HUES48 (cell line): ENCODE measurements at regions not wholly inside any gene's neighbourhood (a gene's known extent, or its start where the extent isn't known, plus 50 kb on each side); places are given as distances from the start of the nearest gene placed in this dataset.
"Not testable (repeated sequence)": the region's sequence is repeated elsewhere in the genome, so short reads cannot be mapped to it uniquely, and the experiment has no call there.

ENCODE experiments used
- H3K27ac ChIP-seq: one replicate; pipeline ENCODE4 v1.7.0; 2013; ENCODE audit warnings: low read depth, low read length, inconsistent platforms
- H3K27me3 ChIP-seq: 2 replicates; pipeline ENCODE4 v1.6.1; 2013; ENCODE audit warnings: mild to moderate bottlenecking, low read length; ENCODE audit not compliant: control insufficient read depth, insufficient read depth
- H3K36me3 ChIP-seq: 2 replicates; pipeline ENCODE4 v1.6.1; 2013; ENCODE audit warnings: low read length; ENCODE audit not compliant: control insufficient read depth, insufficient read depth
- H3K4me1 ChIP-seq: 2 replicates; pipeline ENCODE4 v1.6.1; 2013; ENCODE audit warnings: mild to moderate bottlenecking, low read length; ENCODE audit not compliant: control insufficient read depth, insufficient read depth
- H3K4me3 ChIP-seq: 2 replicates; pipeline ENCODE4 v1.5.1; 2013; ENCODE audit warnings: mild to moderate bottlenecking, low read depth, low read length
- H3K9ac ChIP-seq: 2 replicates; pipeline ENCODE4 v1.6.1; 2013; ENCODE audit warnings: mild to moderate bottlenecking, low read depth, low read length, moderate library complexity
- H3K9me3 ChIP-seq: 2 replicates; pipeline ENCODE4 v1.6.1; 2013; ENCODE audit warnings: low read length; ENCODE audit not compliant: control insufficient read depth, insufficient read depth

DNA sequence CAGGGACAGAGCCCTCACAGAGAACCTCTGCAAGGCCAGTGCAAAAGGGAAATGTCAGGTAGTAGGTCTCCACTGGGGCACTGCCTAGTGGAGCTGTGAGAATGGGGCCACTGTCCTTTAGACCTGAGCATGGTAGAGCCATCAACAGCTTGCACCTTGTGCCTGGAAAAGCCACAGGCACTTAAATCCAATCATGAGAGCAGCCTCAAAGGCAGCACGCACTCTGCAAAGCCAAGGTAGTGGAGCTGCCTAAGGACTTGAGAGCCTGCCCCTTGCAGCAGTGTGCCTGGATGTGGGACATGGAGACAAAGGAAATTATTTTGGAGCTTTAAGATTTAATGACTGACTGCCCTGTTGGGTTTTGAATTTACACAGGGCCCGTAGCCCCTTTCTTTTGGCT lies 918.5 kb upstream of the POT1 start:
- no peak overlapping the region for H3K4me3 ChIP-seq
- no peaks in the 10 kb centered on the region for H3K27me3 ChIP-seq
- H3K9me3 ChIP-seq: peaks cover 14% of the 10 kb centered on the region
- H3K27ac ChIP-seq: peak overlapping the region; percentile 44
- H3K36me3 ChIP-seq: no peaks in the 10 kb centered on the region
- peak overlapping the region; percentile 9; the same call in 1 of the 2 replicates for H3K9ac ChIP-seq
- H3K4me1 ChIP-seq: peaks cover 8% of the 10 kb centered on the region

DNA sequence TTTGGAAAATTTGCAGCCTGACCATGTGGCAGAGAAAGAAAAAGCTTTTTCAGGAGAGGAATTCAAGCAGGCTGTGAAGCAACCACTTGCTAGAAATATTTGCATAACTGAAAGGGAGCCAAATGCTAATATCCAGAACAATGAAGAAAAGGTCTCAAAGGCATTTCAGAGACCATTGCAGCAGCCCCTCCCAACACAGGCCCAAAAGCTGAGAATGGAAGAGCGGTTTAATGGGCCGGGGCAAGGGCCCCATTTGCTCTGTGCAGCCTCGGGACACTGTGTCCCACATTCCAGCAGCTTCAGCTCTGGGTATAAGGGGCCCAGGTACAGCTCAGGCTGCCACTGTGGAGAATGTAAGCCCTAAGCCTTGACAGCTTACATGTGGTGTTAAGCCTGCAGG lies 918.1 kb upstream of the POT1 start:
- Histone ChIP-seq H3K9ac (peak overlapping the region; percentile 9; the same call in 1 of the 2 replicates), H3K4me3 (no peak overlapping the region), H3K27ac (peak overlapping the region; percentile 68), H3K27me3 (no peaks in the 10 kb centered on the region), H3K4me1 (peaks cover 8% of the 10 kb centered on the region), H3K9me3 (peaks cover 14% of the 10 kb centered on the region), H3K36me3 (no peaks in the 10 kb centered on the region)

DNA sequence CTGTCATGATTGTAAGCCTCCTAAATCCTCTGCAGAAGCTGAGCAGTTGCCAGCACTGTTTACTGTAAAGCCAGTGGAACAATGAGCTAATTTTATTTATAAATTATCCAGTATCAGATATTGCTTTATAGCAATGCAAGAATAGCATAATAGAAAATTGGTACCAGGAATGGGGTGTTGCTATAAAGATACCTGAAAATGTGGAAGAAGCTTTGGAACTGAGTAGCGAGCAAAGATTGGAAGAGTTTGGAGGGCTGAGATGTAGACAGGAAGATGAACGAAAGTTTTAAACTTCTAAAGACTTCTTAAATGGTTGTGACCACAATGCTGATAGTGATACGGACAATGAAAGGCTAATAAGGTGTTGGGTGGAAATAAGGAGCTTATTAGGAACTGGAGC lies 917.4 kb upstream of the POT1 start:
- no peaks in the 10 kb centered on the region for H3K36me3 ChIP-seq
- H3K27me3 ChIP-seq: no peaks in the 10 kb centered on the region
- H3K4me1 ChIP-seq: peaks cover 8% of the 10 kb centered on the region
- no peak overlapping the region; the same call in 1 of the 2 replicates for H3K9ac ChIP-seq
- H3K27ac ChIP-seq: peak overlapping the region; percentile 68
- H3K9me3 ChIP-seq: peaks cover 14% of the 10 kb centered on the region
- no peak overlapping the region for H3K4me3 ChIP-seq

DNA sequence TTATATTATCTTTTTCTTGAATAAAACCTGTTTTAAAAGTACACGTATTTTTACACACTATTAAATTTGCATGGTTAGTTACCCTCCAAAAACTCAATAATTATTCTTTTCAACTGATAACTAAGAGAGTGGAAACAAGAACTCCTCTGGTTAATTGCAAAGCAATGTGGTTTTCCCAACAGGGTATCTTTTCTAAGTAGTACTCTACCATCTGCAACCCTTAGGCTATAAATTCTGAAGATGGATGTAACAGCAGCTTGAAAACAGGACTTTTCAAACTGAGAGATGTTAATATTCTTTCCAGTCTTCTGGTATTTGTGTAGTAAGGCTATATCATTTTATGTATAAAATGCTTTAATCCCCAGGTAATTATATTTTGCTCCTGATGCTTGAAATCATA lies 916.1 kb upstream of the POT1 start:
- H3K9me3 ChIP-seq: peaks cover 14% of the 10 kb centered on the region
- no peak overlapping the region for H3K27ac ChIP-seq
- H3K9ac ChIP-seq: no peak overlapping the region
- H3K4me3 ChIP-seq: no peak overlapping the region
- H3K4me1 ChIP-seq: peaks cover 8% of the 10 kb centered on the region
- H3K27me3 ChIP-seq: no peaks in the 10 kb centered on the region
- no peaks in the 10 kb centered on the region for H3K36me3 ChIP-seq

DNA sequence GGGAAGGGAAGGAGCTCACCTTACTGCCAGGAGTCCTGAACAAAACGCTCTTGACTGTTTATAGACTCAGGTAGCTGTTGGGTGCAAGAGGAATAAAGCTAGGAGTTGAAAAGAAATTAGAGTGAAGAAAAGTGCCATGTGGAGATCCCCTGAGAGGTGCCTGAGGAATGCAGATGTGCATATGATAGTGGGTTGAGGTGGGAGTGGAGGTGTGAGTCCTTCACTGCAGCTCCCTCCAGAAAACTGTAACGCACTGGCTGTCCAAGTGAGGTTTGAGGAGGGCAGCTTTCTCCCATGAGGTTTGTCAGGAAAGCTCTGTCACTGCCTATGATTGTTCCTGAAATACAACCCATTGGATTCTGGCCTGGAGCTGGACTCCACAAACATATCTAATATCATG lies 904.8 kb upstream of the POT1 start:
- Histone ChIP-seq H3K27me3 (no peaks in the 10 kb centered on the region), H3K36me3 (no peaks in the 10 kb centered on the region), H3K4me3 (no peak overlapping the region), H3K27ac (no peak overlapping the region), H3K9me3 (peaks cover 5% of the 10 kb centered on the region; the same call in 1 of the 2 replicates), H3K4me1 (no peaks in the 10 kb centered on the region), H3K9ac (no peak overlapping the region)

DNA sequence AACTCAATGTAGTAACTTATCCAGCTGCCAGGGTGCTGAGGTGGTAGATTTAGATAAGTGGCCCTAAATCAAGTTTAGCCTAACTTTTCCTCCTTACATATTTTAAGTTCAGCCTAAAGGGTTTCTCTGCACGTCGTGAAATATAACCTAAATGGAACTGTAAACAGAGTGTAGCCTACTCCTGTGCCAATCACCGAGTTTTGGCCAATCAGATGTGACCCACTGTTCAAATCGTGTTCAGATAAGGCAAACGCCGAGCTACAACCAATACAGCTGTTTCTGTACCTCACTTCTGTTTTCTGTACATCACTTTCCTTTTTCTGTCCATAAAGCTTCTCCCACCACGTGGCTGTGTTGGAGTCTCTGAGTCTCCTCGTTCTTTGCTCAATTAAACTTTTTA lies 904.2 kb upstream of the POT1 start:
- no peaks in the 10 kb centered on the region for H3K4me1 ChIP-seq
- no peak overlapping the region for H3K4me3 ChIP-seq
- H3K27ac ChIP-seq: no peak overlapping the region
- H3K9me3 ChIP-seq: peaks cover 6% of the 10 kb centered on the region
- H3K27me3 ChIP-seq: no peaks in the 10 kb centered on the region
- no peaks in the 10 kb centered on the region for H3K36me3 ChIP-seq
- no peak overlapping the region for H3K9ac ChIP-seq

DNA sequence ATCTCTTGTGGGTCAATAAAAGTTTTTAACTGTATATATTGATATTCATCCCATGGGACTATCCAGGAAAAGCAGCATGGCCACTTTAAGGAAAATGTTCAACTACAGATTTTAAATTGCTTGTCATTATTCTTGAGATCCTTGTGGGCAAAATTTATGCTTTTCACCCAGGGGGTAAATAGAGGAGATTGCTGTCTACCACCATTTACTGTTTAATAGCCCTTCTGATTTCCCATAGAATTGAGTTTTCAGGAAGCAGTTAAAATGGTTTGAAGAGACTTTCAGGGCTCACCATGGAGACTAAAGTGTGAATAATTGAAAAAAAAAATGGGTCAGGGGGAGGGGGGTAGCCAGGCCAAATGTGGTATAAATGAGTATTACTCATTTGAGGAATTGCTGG lies 901.1 kb upstream of the POT1 start:
- no peak overlapping the region for H3K27ac ChIP-seq
- H3K36me3 ChIP-seq: no peaks in the 10 kb centered on the region
- H3K27me3 ChIP-seq: no peaks in the 10 kb centered on the region
- no peak overlapping the region for H3K4me3 ChIP-seq
- H3K9me3 ChIP-seq: peaks cover 7% of the 10 kb centered on the region
- H3K4me1 ChIP-seq: no peaks in the 10 kb centered on the region
- H3K9ac ChIP-seq: no peak overlapping the region

DNA sequence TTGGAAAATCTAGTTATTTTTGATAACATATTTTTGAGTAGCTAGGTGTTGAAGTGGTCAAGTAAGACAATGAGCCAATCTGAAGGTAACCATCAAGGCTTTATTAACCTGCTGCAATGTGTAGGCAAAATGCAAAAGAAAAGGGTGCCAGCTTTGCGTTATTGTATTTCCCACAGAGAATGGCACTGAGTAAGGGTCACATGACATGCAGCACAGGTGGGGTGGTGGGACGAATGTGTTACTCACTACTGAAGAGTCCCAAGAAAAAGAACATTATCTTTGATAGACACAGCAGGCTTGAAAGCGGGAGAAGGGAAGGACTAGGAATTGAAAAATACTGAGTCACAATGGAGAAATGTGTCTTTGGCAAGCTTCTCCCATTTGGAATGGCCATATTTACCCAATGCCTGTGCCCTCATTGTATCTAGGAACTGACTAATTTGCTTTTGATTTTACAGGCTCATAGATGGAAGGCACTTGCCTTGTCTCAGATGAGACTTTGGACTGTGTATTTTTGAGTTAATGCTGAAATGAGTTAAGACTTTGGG lies 898.6 kb upstream of the POT1 start:
- H3K27ac ChIP-seq: no peak overlapping the region
- no peak overlapping the region for H3K4me3 ChIP-seq
- H3K36me3 ChIP-seq: no peaks in the 10 kb centered on the region
- H3K27me3 ChIP-seq: no peaks in the 10 kb centered on the region
- H3K9me3 ChIP-seq: peaks cover 7% of the 10 kb centered on the region
- no peaks in the 10 kb centered on the region for H3K4me1 ChIP-seq
- no peak overlapping the region for H3K9ac ChIP-seq

DNA sequence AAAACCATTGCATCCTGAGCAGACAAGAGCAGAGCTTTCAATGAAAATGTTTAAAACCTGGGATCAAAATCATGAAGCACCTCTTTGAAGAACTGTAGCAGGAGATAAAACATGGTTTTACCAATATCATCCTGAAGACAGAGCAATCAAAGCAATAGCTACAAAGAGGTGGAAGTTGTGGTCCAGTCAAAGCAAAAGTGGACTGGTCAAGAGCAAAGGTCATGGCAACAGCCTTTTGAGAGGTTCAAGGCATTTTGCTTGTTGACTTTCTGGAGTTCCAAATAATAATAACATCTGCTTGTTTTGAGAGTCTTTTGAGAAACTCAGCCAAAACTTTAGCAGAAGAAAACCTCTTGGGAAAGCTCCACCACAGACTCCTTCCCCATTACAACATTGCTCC lies 893.9 kb upstream of the POT1 start:
- H3K27ac ChIP-seq: no peak overlapping the region
- H3K4me3 ChIP-seq: no peak overlapping the region
- H3K9me3 ChIP-seq: no peaks in the 10 kb centered on the region
- H3K27me3 ChIP-seq: no peaks in the 10 kb centered on the region
- H3K9ac ChIP-seq: no peak overlapping the region
- no peaks in the 10 kb centered on the region for H3K4me1 ChIP-seq
- H3K36me3 ChIP-seq: no peaks in the 10 kb centered on the region

DNA sequence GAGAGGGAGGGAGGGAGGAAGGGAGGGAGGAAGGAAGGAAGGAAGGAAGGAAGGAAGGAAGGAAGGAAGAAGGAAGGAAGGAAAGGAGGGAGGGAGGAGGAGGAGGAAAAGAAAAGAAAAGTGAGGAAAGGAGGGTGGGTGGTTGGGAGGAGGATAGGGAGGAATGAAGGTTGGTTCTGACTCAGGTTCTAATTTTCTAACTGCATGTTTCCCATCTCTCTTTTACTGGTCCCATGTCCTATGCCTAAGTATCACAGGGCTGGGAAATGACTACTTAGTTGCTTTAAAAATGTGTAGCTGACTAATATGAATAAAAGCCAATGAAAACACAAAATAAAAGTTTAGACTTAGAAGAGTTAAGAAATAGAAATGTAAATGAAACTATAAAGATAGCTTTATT lies 890.9 kb upstream of the POT1 start:
- Histone ChIP-seq H3K4me3 (no peak overlapping the region), H3K9ac (no peak overlapping the region), H3K27ac (no peak overlapping the region), H3K4me1 (no peaks in the 10 kb centered on the region), H3K9me3 (no peaks in the 10 kb centered on the region), H3K27me3 (no peaks in the 10 kb centered on the region), H3K36me3 (no peaks in the 10 kb centered on the region)

DNA sequence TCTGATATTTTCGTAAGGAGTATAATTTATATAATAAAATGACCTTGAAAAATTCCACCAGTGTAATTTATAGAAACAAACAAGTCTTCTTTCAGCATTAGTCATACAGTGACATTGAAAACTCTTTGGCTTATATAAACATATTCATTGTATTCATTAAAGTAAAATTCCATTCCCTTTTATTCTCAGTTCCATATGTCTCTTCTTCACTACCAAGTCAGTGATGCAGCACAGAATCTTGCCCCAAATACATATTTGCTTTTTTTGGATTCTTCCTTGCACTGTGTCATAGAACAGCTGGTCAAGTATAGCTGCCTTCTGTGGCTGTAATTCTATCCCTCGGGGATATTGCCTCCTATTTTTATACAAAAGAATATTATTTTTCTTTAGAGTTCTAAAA lies 884.5 kb upstream of the POT1 start:
- no peak overlapping the region for H3K9ac ChIP-seq
- no peaks in the 10 kb centered on the region for H3K27me3 ChIP-seq
- H3K36me3 ChIP-seq: no peaks in the 10 kb centered on the region
- no peak overlapping the region for H3K27ac ChIP-seq
- H3K4me1 ChIP-seq: no peaks in the 10 kb centered on the region
- no peak overlapping the region for H3K4me3 ChIP-seq
- no peaks in the 10 kb centered on the region for H3K9me3 ChIP-seq

DNA sequence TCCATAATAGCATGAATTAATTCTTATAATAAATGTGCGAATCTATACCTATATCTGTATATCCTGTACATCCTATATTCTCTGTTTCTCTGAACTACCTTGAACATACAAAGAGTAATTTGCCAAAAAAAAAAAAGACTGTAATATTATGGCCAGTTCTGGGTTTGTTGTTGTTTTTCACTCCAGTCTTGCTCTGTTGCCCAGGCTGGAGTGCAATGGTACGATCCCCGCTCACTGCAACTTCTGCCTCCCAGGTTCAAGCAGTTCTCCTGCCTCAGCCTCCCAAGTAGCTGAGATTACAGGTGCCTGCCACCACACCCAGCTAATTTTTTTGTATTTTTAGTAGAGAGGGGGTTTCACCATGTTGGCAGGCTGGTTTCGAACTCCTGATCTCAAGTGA lies 876.9 kb upstream of the POT1 start:
- H3K4me1 ChIP-seq, H3K27ac ChIP-seq, H3K9me3 ChIP-seq, H3K36me3 ChIP-seq, H3K9ac ChIP-seq, H3K4me3 ChIP-seq, H3K27me3 ChIP-seq: not testable (repeated sequence)
